Kidney (tissue), 13 donors: ENCODE measurements at regions not wholly inside any gene's neighbourhood (a gene's known extent, or its start where the extent isn't known, plus 50 kb on each side); places are given as distances from the start of the nearest gene placed in this dataset.

Source experiments
- DNase-seq, 5 donors: peaks; one replicate each; pipeline ENCODE4 v3.0.0-alpha.2; 2013 to 2020
- FAIRE-seq: peaks from 2 replicates; lab custom pipeline; 2012; peaks lifted over from hg19 to GRCh38; lab: Jason Lieb, UNC
- H3K27ac ChIP-seq, 2 donors: one replicate each; pipeline ENCODE4 v1.7.0; 2013; ENCODE audit warnings: low read depth in 2 of 2, low read length in 2 of 2, inconsistent platforms in 1 of 2
- H3K27me3 ChIP-seq: one replicate; pipeline ENCODE4 v1.7.1; 2013; ENCODE audit warnings: low read length, inconsistent platforms; ENCODE audit not compliant: control insufficient read depth, insufficient read depth
- H3K36me3 ChIP-seq, 3 donors: one replicate each; pipeline versions ENCODE4 v1.7.0 to v1.7.1; 2013; ENCODE audit warnings: low read length in 3 of 3, control low read depth in 1 of 3, inconsistent platforms in 1 of 3; ENCODE audit not compliant: insufficient read depth in 3 of 3, control insufficient read depth in 2 of 3
- H3K4me1 ChIP-seq, 3 donors: one replicate each; pipeline versions ENCODE4 v1.7.0 to v1.7.1; 2013; ENCODE audit warnings: low read length in 3 of 3, inconsistent platforms in 1 of 3, low read depth in 1 of 3; ENCODE audit not compliant: control insufficient read depth in 2 of 3, insufficient read depth in 2 of 3
- H3K4me3 ChIP-seq, 3 donors: one replicate each; pipeline versions ENCODE4 v1.7.0 to v1.8.1; 2013; ENCODE audit warnings: low read length in 3 of 3, control low read depth in 1 of 3, inconsistent platforms in 1 of 3
- H3K9ac ChIP-seq, 3 donors: one replicate each; pipeline versions ENCODE4 v1.7.0 to v1.7.1; 2013; ENCODE audit warnings: low read length in 3 of 3, control low read depth in 1 of 3, inconsistent platforms in 1 of 3
- H3K9me3 ChIP-seq, 3 donors: one replicate each; pipeline versions ENCODE4 v1.7.0 to v1.7.1; 2013; ENCODE audit warnings: low read length in 3 of 3, control low read depth in 1 of 3, inconsistent platforms in 1 of 3; ENCODE audit not compliant: control insufficient read depth in 2 of 3, insufficient read depth in 1 of 3
- intact Hi-C: fragments of 100-400 bp; cut with DNase I; formaldehyde crosslinking; loops from one replicate; pipeline ENCODE4 v1.11.1; 2022
- TF ChIP-seq, protein P1 (sequence below): IDR thresholded peaks from 3 replicates; pipeline ENCODE4 v1.5.1; 2012; ENCODE audit warnings: mild to moderate bottlenecking, moderate library complexity, borderline replicate concordance; ENCODE audit not compliant: insufficient read depth; ENCODE audit errors: extremely low read depth
- donor health status: control.
- donor health status: control.
- donor health status: control.
- donor health status: control.
- donor health status: control.
- donor health status: DM: yes; HTN: yes; CAD: no.
- donor health status: Normal renal cell carcinoma (clear cell type).

- DNase-seq (no peak), FAIRE-seq (no peak)
- Histone ChIP-seq H3K27ac (no peak overlapping the region), H3K27me3 (no peaks in the 10 kb centered on the region), H3K9me3 (no peaks in the 10 kb centered on the region), H3K36me3 (no peaks in the 10 kb centered on the region), H3K4me1 (no peaks in the 10 kb centered on the region), H3K9ac (no peak overlapping the region), H3K4me3 (no peak overlapping the region)
- intact Hi-C loops = no loop called here
- TF ChIP-seq, protein P1, sequence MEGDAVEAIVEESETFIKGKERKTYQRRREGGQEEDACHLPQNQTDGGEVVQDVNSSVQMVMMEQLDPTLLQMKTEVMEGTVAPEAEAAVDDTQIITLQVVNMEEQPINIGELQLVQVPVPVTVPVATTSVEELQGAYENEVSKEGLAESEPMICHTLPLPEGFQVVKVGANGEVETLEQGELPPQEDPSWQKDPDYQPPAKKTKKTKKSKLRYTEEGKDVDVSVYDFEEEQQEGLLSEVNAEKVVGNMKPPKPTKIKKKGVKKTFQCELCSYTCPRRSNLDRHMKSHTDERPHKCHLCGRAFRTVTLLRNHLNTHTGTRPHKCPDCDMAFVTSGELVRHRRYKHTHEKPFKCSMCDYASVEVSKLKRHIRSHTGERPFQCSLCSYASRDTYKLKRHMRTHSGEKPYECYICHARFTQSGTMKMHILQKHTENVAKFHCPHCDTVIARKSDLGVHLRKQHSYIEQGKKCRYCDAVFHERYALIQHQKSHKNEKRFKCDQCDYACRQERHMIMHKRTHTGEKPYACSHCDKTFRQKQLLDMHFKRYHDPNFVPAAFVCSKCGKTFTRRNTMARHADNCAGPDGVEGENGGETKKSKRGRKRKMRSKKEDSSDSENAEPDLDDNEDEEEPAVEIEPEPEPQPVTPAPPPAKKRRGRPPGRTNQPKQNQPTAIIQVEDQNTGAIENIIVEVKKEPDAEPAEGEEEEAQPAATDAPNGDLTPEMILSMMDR = no peak
Observed at GRCh38 chr2:163949693-163950092, 213.9 kb upstream of the FIGN start.

- H3K27me3 ChIP-seq = no peaks in the 10 kb centered on the region
- no peaks in the 10 kb centered on the region for H3K9me3 ChIP-seq
- H3K4me3 ChIP-seq = no peak overlapping the region
- DNase-seq (no peak), FAIRE-seq (no peak)
- H3K9ac ChIP-seq = no peak overlapping the region
- intact Hi-C loops = no loop called here
- no peaks in the 10 kb centered on the region for H3K36me3 ChIP-seq
- no peaks in the 10 kb centered on the region for H3K4me1 ChIP-seq
- H3K27ac ChIP-seq = no peak overlapping the region
- TF ChIP-seq, protein P1 = no peak
Observed at GRCh38 chr2:163944347-163944737, 208.5 kb upstream of the FIGN start.

DNA sequence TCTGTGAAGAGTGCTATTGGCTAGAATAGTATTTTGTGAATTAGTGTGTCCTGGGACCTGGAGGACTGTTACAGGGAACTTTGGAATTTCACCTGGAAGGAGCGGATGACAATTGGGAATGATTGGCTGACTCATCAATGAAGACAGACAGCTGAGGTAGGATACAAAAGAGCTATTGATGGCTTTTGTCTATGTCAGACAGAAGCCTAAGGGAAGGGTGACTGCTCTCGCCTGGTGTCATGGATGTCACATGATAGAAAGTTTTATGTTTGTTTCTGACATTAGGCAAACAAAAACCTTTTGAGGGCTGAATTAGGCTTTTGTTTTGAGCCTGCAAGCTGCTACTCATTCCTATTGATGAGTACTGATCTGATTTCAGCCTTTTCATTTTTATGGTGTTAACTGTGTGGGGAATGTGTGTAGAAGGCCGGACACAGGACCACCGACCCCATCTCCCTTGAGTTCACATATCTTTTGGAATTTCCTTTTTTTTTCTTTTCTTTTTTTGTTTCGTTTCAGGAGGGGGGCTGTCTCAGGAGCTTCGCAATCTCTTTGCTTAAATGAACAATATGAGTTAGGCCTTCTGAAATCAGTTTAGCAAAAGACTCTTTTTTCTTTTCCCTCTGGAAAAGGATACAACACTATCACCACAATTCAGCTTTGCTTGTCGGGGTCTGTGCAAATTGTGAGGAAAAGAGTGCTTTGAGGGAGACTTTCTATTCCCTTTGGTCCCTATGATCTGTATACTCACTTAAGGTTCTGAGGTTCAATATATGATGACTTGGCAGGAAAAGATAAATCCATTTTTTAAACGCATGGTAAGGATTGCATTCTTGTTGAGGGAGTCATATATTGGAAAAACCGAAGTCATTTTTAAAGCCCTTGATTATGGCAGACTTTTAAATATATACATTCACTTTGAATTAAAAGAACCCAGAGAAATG, 207.9 kb upstream of the FIGN start:
- no peak overlapping the region for H3K27ac ChIP-seq
- TF ChIP-seq, protein P1 = no peak
- intact Hi-C loops = no loop called here
- no peak overlapping the region for H3K4me3 ChIP-seq
- H3K9ac ChIP-seq = no peak overlapping the region
- no peaks in the 10 kb centered on the region for H3K9me3 ChIP-seq
- no peaks in the 10 kb centered on the region for H3K27me3 ChIP-seq
- no peak for DNase-seq
- no peaks in the 10 kb centered on the region for H3K36me3 ChIP-seq
- no peaks in the 10 kb centered on the region for H3K4me1 ChIP-seq
- no peak for FAIRE-seq
